Tibial nerve (tissue), 4 donors: ENCODE measurements at regions not wholly inside any gene's neighbourhood (a gene's known extent, or its start where the extent isn't known, plus 50 kb on each side); places are given as distances from the start of the nearest gene placed in this dataset.

Source experiments
- DNase-seq, 2 donors: peaks; one replicate each; pipeline ENCODE4 v3.0.0-alpha.2; 2019; ENCODE audit warnings: low spot score in 2 of 2
- H3K27ac ChIP-seq, 4 donors: fragments of 200-600 bp; sonication (generic) in 3 of 4; one replicate each; pipeline ENCODE4 v1.5.1; 2017 to 2019; ENCODE audit warnings: mild to moderate bottlenecking in 1 of 4
- H3K27me3 ChIP-seq, 2 donors: fragments of 200-600 bp; sonication (generic) in 1 of 2; one replicate each; pipeline versions ENCODE4 v1.5.1 to v1.6.0; 2017 to 2019
- H3K36me3 ChIP-seq, 3 donors: fragments of 200-600 bp; sonication (generic); one replicate each; pipeline ENCODE4 v1.5.1; 2018 to 2019
- H3K4me1 ChIP-seq, 4 donors: fragments of 200-600 bp; sonication (generic) in 3 of 4; one replicate each; pipeline ENCODE4 v1.5.1; 2017 to 2019
- H3K4me3 ChIP-seq, 4 donors: fragments of 200-600 bp; sonication (generic) in 3 of 4; one replicate each; pipeline ENCODE4 v1.5.1; 2017 to 2019; ENCODE audit warnings: mild to moderate bottlenecking in 1 of 4, moderate library complexity in 1 of 4
- H3K9me3 ChIP-seq, 4 donors: fragments of 200-600 bp; sonication (generic) in 3 of 4; one replicate each; pipeline ENCODE4 v1.5.1; 2017 to 2019
- CTCF ChIP-seq, 5 experiments: fragments of 200-600 bp in 3 of 5; fragments of 450-650 bp in 2 of 5; sonication (generic) in 3 of 5; IDR thresholded peaks; one replicate each; pipeline ENCODE4 v1.5.1; 2016 to 2019; ENCODE audit warnings: antibody characterized with exemption in 5 of 5, mild to moderate bottlenecking in 3 of 5, moderate library complexity in 2 of 5
- EP300 ChIP-seq, 2 donors: sonication (generic); formaldehyde crosslinking; IDR thresholded peaks; one replicate each; pipeline ENCODE4 v1.6.1; 2017; ENCODE audit warnings: antibody characterized with exemption in 2 of 2, mild to moderate bottlenecking in 1 of 2
- POLR2A ChIP-seq, 2 donors: fragments of 450-650 bp; IDR thresholded peaks; one replicate each; pipeline ENCODE4 v1.6.1; 2017; ENCODE audit warnings: antibody characterized with exemption in 2 of 2, mild to moderate bottlenecking in 2 of 2, moderate library complexity in 2 of 2
- WGBS, 2 donors: methylation state at CpG; one replicate each; pipeline ENCODE4 v1.1.5; 2018; 5-methylcytosine and 5-hydroxymethylcytosine counted together

GRCh38 chr22:27228771-27229170 is 571.4 kb downstream of the MIAT start:
- H3K27me3 ChIP-seq = no peaks in the 10 kb centered on the region
- no peaks in the 10 kb centered on the region for H3K36me3 ChIP-seq
- DNase-seq = no peak
- TF ChIP-seq CTCF (IDR thresholded peaks at IDR 0.05) = no peak
- no peak for TF ChIP-seq EP300 (IDR thresholded peaks at IDR 0.05)
- no peak for TF ChIP-seq POLR2A (IDR thresholded peaks at IDR 0.05)
- peaks cover 0 to 12% (median 0%) of the 10 kb centered on the region in 4 donors for H3K4me1 ChIP-seq
- H3K4me3 ChIP-seq = no peak overlapping the region
- H3K27ac ChIP-seq = no peak overlapping the region
- peaks cover 0 to 7% (median 0%) of the 10 kb centered on the region in 4 donors for H3K9me3 ChIP-seq
- 72 to 93% methylated on average over 2 of the region's 2 CpGs for WGBS, 2 donors

GRCh38 chr22:27230189-27230588 is 571.4 kb downstream of the MN1 start:
- TF ChIP-seq CTCF (IDR thresholded peaks at IDR 0.05) (no peak), POLR2A (IDR thresholded peaks at IDR 0.05) (no peak), EP300 (IDR thresholded peaks at IDR 0.05) (no peak)
- no peaks in the 10 kb centered on the region for H3K36me3 ChIP-seq
- H3K27me3 ChIP-seq = no peaks in the 10 kb centered on the region
- 91 to 93% methylated on average over 1 of the region's 1 CpG for WGBS, 2 donors
- peaks cover 0 to 12% (median 0%) of the 10 kb centered on the region in 4 donors for H3K9me3 ChIP-seq
- H3K4me3 ChIP-seq = no peak overlapping the region
- H3K4me1 ChIP-seq = no peaks in the 10 kb centered on the region
- no peak for DNase-seq
- no peak overlapping the region for H3K27ac ChIP-seq

- WGBS, 2 donors = 87 to 88% methylated on average over 5 of the region's 5 CpGs
Observed at GRCh38 chr22:27231266-27231665, 570.3 kb downstream of the MN1 start.

GRCh38 chr22:27232077-27232476 is 569.5 kb downstream of the MN1 start:
- DNase-seq = no peak
- WGBS, 2 donors = 50 to 54% methylated on average over 8 of the region's 8 CpGs
- no peak for TF ChIP-seq CTCF (IDR thresholded peaks at IDR 0.05)
- no peak for TF ChIP-seq EP300 (IDR thresholded peaks at IDR 0.05)
- no peak for TF ChIP-seq POLR2A (IDR thresholded peaks at IDR 0.05)
- H3K36me3 ChIP-seq = no peaks in the 10 kb centered on the region
- no peaks in the 10 kb centered on the region for H3K27me3 ChIP-seq
- H3K9me3 ChIP-seq = peaks cover 0 to 12% (median 0%) of the 10 kb centered on the region in 4 donors
- H3K27ac ChIP-seq = no peak overlapping the region
- no peak overlapping the region for H3K4me3 ChIP-seq
- no peaks in the 10 kb centered on the region for H3K4me1 ChIP-seq

More at GRCh38 chr22:27231266-27231665, 570.3 kb downstream of the MN1 start:
- no peaks in the 10 kb centered on the region for H3K4me1 ChIP-seq
- no peaks in the 10 kb centered on the region for H3K36me3 ChIP-seq
- peaks cover 0 to 12% (median 0%) of the 10 kb centered on the region in 4 donors for H3K9me3 ChIP-seq
- TF ChIP-seq CTCF (IDR thresholded peaks at IDR 0.05) (no peak), POLR2A (IDR thresholded peaks at IDR 0.05) (no peak), EP300 (IDR thresholded peaks at IDR 0.05) (no peak)
- H3K27me3 ChIP-seq = no peaks in the 10 kb centered on the region
- no peak overlapping the region for H3K27ac ChIP-seq
- DNase-seq = no peak
- H3K4me3 ChIP-seq = no peak overlapping the region

GRCh38 chr22:27237080-27237741 is 564.3 kb downstream of the MN1 start:
- peaks cover 0 to 11% (median 0%) of the 10 kb centered on the region in 4 donors for H3K4me1 ChIP-seq
- H3K9me3 ChIP-seq = peaks cover 0 to 5% (median 0%) of the 10 kb centered on the region in 4 donors
- no peaks in the 10 kb centered on the region for H3K36me3 ChIP-seq
- H3K4me3 ChIP-seq = no peak overlapping the region
- H3K27me3 ChIP-seq = no peaks in the 10 kb centered on the region
- 70 to 71% methylated on average over 23 of the region's 23 CpGs for WGBS, 2 donors
- peak overlapping the region in 1 of 4 donors; percentile 44 for H3K27ac ChIP-seq
- no peak for DNase-seq
- TF ChIP-seq EP300 (IDR thresholded peaks at IDR 0.05) = no peak
- TF ChIP-seq CTCF (IDR thresholded peaks at IDR 0.05) = no peak
- TF ChIP-seq POLR2A (IDR thresholded peaks at IDR 0.05) = no peak
